ENCODE measurements at regions not wholly inside any gene's neighbourhood (a gene's known extent, or its start where the extent isn't known, plus 50 kb on each side); places are given as distances from the start of the nearest gene placed in this dataset.

GRCh38 chr2:2859164-2859563, 518.5 kb downstream of the EIPR1 start:
- Histone ChIP-seq H2BK12ac (ENCODE audit: low read length in 2 of 2) (no peak overlapping the region), H4K91ac (ENCODE audit: low read length) (no peak overlapping the region), H3K4me3 (ENCODE audit: insufficient read depth in 1 of 2, low read depth in 1 of 2, low read length in 2 of 2) (no peak overlapping the region), H3K4me1 (ENCODE audit: control insufficient read depth, insufficient read depth, low read depth, low read length) (no peaks in the 10 kb centered on the region), H4K8ac (ENCODE audit: low read length) (no peak overlapping the region), H3K4ac (ENCODE audit: low read depth in 1 of 2, low read length in 2 of 2) (no peak overlapping the region), H3K4me2 (ENCODE audit: low read length, poor library complexity, severe bottlenecking) (no peak overlapping the region), H3K9ac (ENCODE audit: low read length) (no peak overlapping the region), H2AK5ac (ENCODE audit: low read length, severe bottlenecking) (no peak overlapping the region), H3K23ac (ENCODE audit: low read length in 2 of 2) (no peak overlapping the region), H2BK15ac (ENCODE audit: low read depth, poor library complexity, severe bottlenecking) (no peak overlapping the region), H2BK120ac (ENCODE audit: low read depth, low read length) (no peak overlapping the region), H3K18ac (ENCODE audit: low read depth in 1 of 2, low read length in 2 of 2) (no peak overlapping the region), H3K27ac (ENCODE audit: low read length, poor library complexity, severe bottlenecking) (no peak overlapping the region), H3K27me3 (ENCODE audit: control insufficient read depth in 1 of 2, insufficient read depth in 1 of 2, low read length in 2 of 2) (no peaks in the 10 kb centered on the region), H3K9me3 (ENCODE audit: control insufficient read depth, low read length) (peaks cover 9% of the 10 kb centered on the region), H3K36me3 (ENCODE audit: control insufficient read depth in 1 of 2, insufficient read depth in 2 of 2, low read depth in 1 of 2, low read length in 2 of 2) (no peaks in the 10 kb centered on the region), H3K14ac (ENCODE audit: low read length in 2 of 2) (no peak overlapping the region), H3K79me1 (replicated peaks; ENCODE audit: low read length, poor library complexity, severe bottlenecking) (no peaks in the 10 kb centered on the region), H2BK5ac (ENCODE audit: low read depth, low read length, poor library complexity, severe bottlenecking) (no peak overlapping the region), H2AFZ (ENCODE audit: low read depth, low read length) (no peak overlapping the region)
- DNase-seq: no peak
- WGBS: 88% methylated on average over 15 of the region's 15 CpGs

- Histone ChIP-seq H3K14ac (ENCODE audit: low read length in 2 of 2) (no peak overlapping the region), H2BK5ac (ENCODE audit: low read depth, low read length, poor library complexity, severe bottlenecking) (no peak overlapping the region), H3K27ac (ENCODE audit: low read length, poor library complexity, severe bottlenecking) (no peak overlapping the region), H3K9ac (ENCODE audit: low read length) (no peak overlapping the region), H2AFZ (ENCODE audit: low read depth, low read length) (no peak overlapping the region), H4K8ac (ENCODE audit: low read length) (no peak overlapping the region), H3K79me1 (replicated peaks; ENCODE audit: low read length, poor library complexity, severe bottlenecking) (no peaks in the 10 kb centered on the region), H3K27me3 (ENCODE audit: control insufficient read depth in 1 of 2, insufficient read depth in 1 of 2, low read length in 2 of 2) (no peaks in the 10 kb centered on the region), H3K4me2 (ENCODE audit: low read length, poor library complexity, severe bottlenecking) (no peak overlapping the region), H3K18ac (ENCODE audit: low read depth in 1 of 2, low read length in 2 of 2) (no peak overlapping the region), H3K4ac (ENCODE audit: low read depth in 1 of 2, low read length in 2 of 2) (no peak overlapping the region), H3K4me3 (ENCODE audit: insufficient read depth in 1 of 2, low read depth in 1 of 2, low read length in 2 of 2) (no peak overlapping the region), H3K9me3 (ENCODE audit: control insufficient read depth, low read length) (peaks cover 9% of the 10 kb centered on the region), H4K91ac (ENCODE audit: low read length) (no peak overlapping the region), H3K4me1 (ENCODE audit: control insufficient read depth, insufficient read depth, low read depth, low read length) (no peaks in the 10 kb centered on the region), H2BK15ac (ENCODE audit: low read depth, poor library complexity, severe bottlenecking) (no peak overlapping the region), H3K23ac (ENCODE audit: low read length in 2 of 2) (no peak overlapping the region), H3K36me3 (ENCODE audit: control insufficient read depth in 1 of 2, insufficient read depth in 2 of 2, low read depth in 1 of 2, low read length in 2 of 2) (no peaks in the 10 kb centered on the region), H2AK5ac (ENCODE audit: low read length, severe bottlenecking) (no peak overlapping the region), H2BK120ac (ENCODE audit: low read depth, low read length) (no peak overlapping the region), H2BK12ac (ENCODE audit: low read length in 2 of 2) (no peak overlapping the region)
- no peak for DNase-seq
- 33% methylated on average over 3 of the region's 3 CpGs for WGBS
Observed at GRCh38 chr2:2856723-2857415, 520.7 kb downstream of the EIPR1 start.

GRCh38 chr2:2855297-2855696, 522.3 kb downstream of the EIPR1 start:
- no peak overlapping the region for H2AK5ac ChIP-seq (ENCODE audit: low read length, severe bottlenecking)
- H2AFZ ChIP-seq (ENCODE audit: low read depth, low read length): no peak overlapping the region
- no peak overlapping the region for H3K9ac ChIP-seq (ENCODE audit: low read length)
- H3K27me3 ChIP-seq (ENCODE audit: control insufficient read depth in 1 of 2, insufficient read depth in 1 of 2, low read length in 2 of 2): no peaks in the 10 kb centered on the region
- H2BK15ac ChIP-seq (ENCODE audit: low read depth, poor library complexity, severe bottlenecking): no peak overlapping the region
- H3K27ac ChIP-seq (ENCODE audit: low read length, poor library complexity, severe bottlenecking): no peak overlapping the region
- H3K4me2 ChIP-seq (ENCODE audit: low read length, poor library complexity, severe bottlenecking): no peak overlapping the region
- no peak overlapping the region for H4K91ac ChIP-seq (ENCODE audit: low read length)
- WGBS: 65% methylated on average over 5 of the region's 5 CpGs
- H3K23ac ChIP-seq (ENCODE audit: low read length in 2 of 2): no peak overlapping the region
- no peak overlapping the region for H2BK12ac ChIP-seq (ENCODE audit: low read length in 2 of 2)
- H3K36me3 ChIP-seq (ENCODE audit: control insufficient read depth in 1 of 2, insufficient read depth in 2 of 2, low read depth in 1 of 2, low read length in 2 of 2): no peaks in the 10 kb centered on the region
- no peak overlapping the region for H2BK5ac ChIP-seq (ENCODE audit: low read depth, low read length, poor library complexity, severe bottlenecking)
- H3K14ac ChIP-seq (ENCODE audit: low read length in 2 of 2): no peak overlapping the region
- no peaks in the 10 kb centered on the region for H3K4me1 ChIP-seq (ENCODE audit: control insufficient read depth, insufficient read depth, low read depth, low read length)
- no peak for DNase-seq
- no peak overlapping the region for H3K4me3 ChIP-seq (ENCODE audit: insufficient read depth in 1 of 2, low read depth in 1 of 2, low read length in 2 of 2)
- no peaks in the 10 kb centered on the region for H3K79me1 ChIP-seq (replicated peaks; ENCODE audit: low read length, poor library complexity, severe bottlenecking)
- no peak overlapping the region for H2BK120ac ChIP-seq (ENCODE audit: low read depth, low read length)
- no peak overlapping the region for H3K4ac ChIP-seq (ENCODE audit: low read depth in 1 of 2, low read length in 2 of 2)
- no peak overlapping the region for H3K18ac ChIP-seq (ENCODE audit: low read depth in 1 of 2, low read length in 2 of 2)
- H4K8ac ChIP-seq (ENCODE audit: low read length): no peak overlapping the region
- peaks cover 9% of the 10 kb centered on the region for H3K9me3 ChIP-seq (ENCODE audit: control insufficient read depth, low read length)

GRCh38 chr2:2853346-2853745, 522.3 kb upstream of the MYT1L start:
- H3K79me1 ChIP-seq (replicated peaks; ENCODE audit: low read length, poor library complexity, severe bottlenecking): no peaks in the 10 kb centered on the region
- H3K14ac ChIP-seq (ENCODE audit: low read length in 2 of 2): no peak overlapping the region
- no peaks in the 10 kb centered on the region for H3K27me3 ChIP-seq (ENCODE audit: control insufficient read depth in 1 of 2, insufficient read depth in 1 of 2, low read length in 2 of 2)
- H3K27ac ChIP-seq (ENCODE audit: low read length, poor library complexity, severe bottlenecking): no peak overlapping the region
- no peak overlapping the region for H2BK12ac ChIP-seq (ENCODE audit: low read length in 2 of 2)
- no peaks in the 10 kb centered on the region for H3K36me3 ChIP-seq (ENCODE audit: control insufficient read depth in 1 of 2, insufficient read depth in 2 of 2, low read depth in 1 of 2, low read length in 2 of 2)
- H3K18ac ChIP-seq (ENCODE audit: low read depth in 1 of 2, low read length in 2 of 2): no peak overlapping the region
- no peak overlapping the region for H2BK15ac ChIP-seq (ENCODE audit: low read depth, poor library complexity, severe bottlenecking)
- H3K4me3 ChIP-seq (ENCODE audit: insufficient read depth in 1 of 2, low read depth in 1 of 2, low read length in 2 of 2): no peak overlapping the region
- 97% methylated on average over 1 of the region's 2 CpGs for WGBS
- no peak overlapping the region for H3K9ac ChIP-seq (ENCODE audit: low read length)
- H3K9me3 ChIP-seq (ENCODE audit: control insufficient read depth, low read length): no peaks in the 10 kb centered on the region
- H3K23ac ChIP-seq (ENCODE audit: low read length in 2 of 2): no peak overlapping the region
- no peaks in the 10 kb centered on the region for H3K4me1 ChIP-seq (ENCODE audit: control insufficient read depth, insufficient read depth, low read depth, low read length)
- no peak overlapping the region for H2AFZ ChIP-seq (ENCODE audit: low read depth, low read length)
- no peak overlapping the region for H4K91ac ChIP-seq (ENCODE audit: low read length)
- no peak overlapping the region for H4K8ac ChIP-seq (ENCODE audit: low read length)
- no peak overlapping the region for H2AK5ac ChIP-seq (ENCODE audit: low read length, severe bottlenecking)
- no peak overlapping the region for H3K4me2 ChIP-seq (ENCODE audit: low read length, poor library complexity, severe bottlenecking)
- no peak for DNase-seq
- H3K4ac ChIP-seq (ENCODE audit: low read depth in 1 of 2, low read length in 2 of 2): no peak overlapping the region
- H2BK120ac ChIP-seq (ENCODE audit: low read depth, low read length): no peak overlapping the region
- H2BK5ac ChIP-seq (ENCODE audit: low read depth, low read length, poor library complexity, severe bottlenecking): no peak overlapping the region

Data from mesenchymal stem cell (in vitro differentiated cells and primary cell).